Stimulated activated naive CD8-positive, alpha-beta T cell treated with anti-CD3 and anti-CD28 coated beads, Interleukin-15, Interleukin-2, amounts not matched to agents 100 ng/mL and 50 ng/mL, for 24 hours (primary cell): ENCODE measurements at regions not wholly inside any gene's neighbourhood (a gene's known extent, or its start where the extent isn't known, plus 50 kb on each side); places are given as distances from the start of the nearest gene placed in this dataset.
"Not testable (repeated sequence)": the region's sequence is repeated elsewhere in the genome, so short reads cannot be mapped to it uniquely, and the experiment has no call there.

Experiments
- H3K27ac Mint-ChIP-seq: one replicate; pipeline ENCODE4 v1.8.0; 2021; ENCODE audit warnings: mild to moderate bottlenecking, mixed read lengths
- H3K27me3 Mint-ChIP-seq: one replicate; pipeline ENCODE4 v1.8.0; 2021; ENCODE audit warnings: mixed read lengths
- H3K36me3 Mint-ChIP-seq: one replicate; pipeline ENCODE4 v1.8.0; 2021; ENCODE audit warnings: low read depth, mixed read lengths
- H3K4me1 Mint-ChIP-seq: one replicate; pipeline ENCODE4 v1.8.0; 2021; ENCODE audit warnings: low read depth, mixed read lengths
- H3K4me3 Mint-ChIP-seq: one replicate; pipeline ENCODE4 v1.8.0; 2021; ENCODE audit warnings: mild to moderate bottlenecking, mixed read lengths
- H3K9me3 Mint-ChIP-seq: one replicate; pipeline ENCODE4 v1.8.0; 2021; ENCODE audit warnings: mixed read lengths

DNA sequence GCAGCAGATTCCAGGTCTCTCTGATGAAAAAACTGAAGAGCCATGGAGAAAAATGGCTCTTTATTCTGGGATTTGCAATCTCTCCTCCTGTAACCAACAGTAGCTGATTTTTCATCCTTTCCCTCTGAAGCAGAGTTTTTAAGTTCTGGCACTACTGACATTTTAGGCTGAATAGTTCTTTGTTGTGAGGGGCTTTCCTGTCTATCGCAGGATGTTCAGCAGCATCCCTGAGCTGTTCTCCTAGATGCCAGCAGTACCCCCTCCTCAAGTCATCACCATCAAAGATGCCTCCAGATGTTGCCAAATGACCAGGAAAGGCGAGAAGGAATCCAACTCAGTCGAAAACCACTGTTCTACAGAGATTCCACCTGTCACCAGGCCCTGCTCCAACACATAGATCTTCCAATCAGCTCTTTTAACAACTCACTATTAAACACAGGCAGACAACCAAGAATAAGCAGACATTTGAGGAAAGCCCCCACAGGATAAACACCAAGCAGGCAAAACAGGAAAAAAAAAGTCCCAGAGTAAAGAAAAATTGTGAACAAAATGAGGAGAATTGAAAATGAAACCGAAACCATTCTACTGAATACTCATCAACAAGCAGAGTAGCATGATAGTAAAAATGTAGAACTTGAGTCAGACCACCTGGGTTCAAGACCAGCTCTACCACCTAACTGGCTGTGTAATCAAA lies 124.8 kb downstream of the MPP7 start:
- Mint-ChIP-seq H3K27me3 (no peaks in the 10 kb centered on the region), H3K36me3 (no peaks in the 10 kb centered on the region), H3K4me3 (peak overlapping the region; percentile 84), H3K4me1 (peaks cover 32% of the 10 kb centered on the region), H3K9me3 (no peaks in the 10 kb centered on the region), H3K27ac (peak overlapping the region; percentile 90)

DNA sequence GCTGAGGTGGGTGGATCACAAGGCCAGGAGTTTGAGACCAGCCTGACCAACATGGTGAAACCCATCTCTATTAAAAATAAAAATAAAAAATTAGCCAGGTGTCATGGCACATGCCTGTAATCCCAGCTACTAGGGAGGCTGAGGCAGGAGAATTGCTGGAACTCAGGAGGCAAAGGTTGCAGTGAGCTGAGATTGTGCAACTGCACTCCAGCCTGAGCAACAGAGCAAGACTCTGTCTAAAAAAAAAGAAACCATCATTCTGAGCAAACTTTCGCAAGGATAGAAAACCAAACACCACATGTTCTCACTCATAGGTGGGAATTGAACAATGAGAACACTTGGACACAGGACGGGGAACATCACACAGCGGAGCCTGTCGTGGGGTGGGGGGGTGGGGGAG lies 126.4 kb downstream of the MPP7 start:
- H3K4me3 Mint-ChIP-seq, H3K36me3 Mint-ChIP-seq, H3K27me3 Mint-ChIP-seq, H3K27ac Mint-ChIP-seq, H3K9me3 Mint-ChIP-seq: not testable (repeated sequence)
- peaks cover 32% of the 10 kb centered on the region for H3K4me1 Mint-ChIP-seq

DNA sequence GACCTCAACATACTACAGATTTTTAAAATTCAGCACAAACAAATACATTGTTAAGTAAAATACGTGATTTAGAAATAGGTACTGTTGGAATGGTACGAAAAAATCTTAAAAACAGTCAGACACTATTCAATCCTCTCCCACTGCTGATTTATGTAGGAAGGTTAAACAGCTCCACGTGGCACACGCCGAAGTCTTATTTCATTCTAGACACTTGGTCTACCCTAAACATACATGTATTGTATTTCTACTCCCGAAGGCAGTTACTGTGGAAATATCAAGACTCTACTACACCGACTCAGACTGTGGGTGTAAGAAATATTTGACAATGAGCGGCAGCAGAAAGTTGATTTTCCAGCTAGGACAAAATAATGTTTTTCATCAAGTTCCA lies 130.6 kb downstream of the MPP7 start:
- Mint-ChIP-seq H3K27ac (no peak overlapping the region), H3K4me3 (no peak overlapping the region), H3K36me3 (no peaks in the 10 kb centered on the region), H3K27me3 (no peaks in the 10 kb centered on the region), H3K4me1 (peaks cover 5% of the 10 kb centered on the region), H3K9me3 (no peaks in the 10 kb centered on the region)

DNA sequence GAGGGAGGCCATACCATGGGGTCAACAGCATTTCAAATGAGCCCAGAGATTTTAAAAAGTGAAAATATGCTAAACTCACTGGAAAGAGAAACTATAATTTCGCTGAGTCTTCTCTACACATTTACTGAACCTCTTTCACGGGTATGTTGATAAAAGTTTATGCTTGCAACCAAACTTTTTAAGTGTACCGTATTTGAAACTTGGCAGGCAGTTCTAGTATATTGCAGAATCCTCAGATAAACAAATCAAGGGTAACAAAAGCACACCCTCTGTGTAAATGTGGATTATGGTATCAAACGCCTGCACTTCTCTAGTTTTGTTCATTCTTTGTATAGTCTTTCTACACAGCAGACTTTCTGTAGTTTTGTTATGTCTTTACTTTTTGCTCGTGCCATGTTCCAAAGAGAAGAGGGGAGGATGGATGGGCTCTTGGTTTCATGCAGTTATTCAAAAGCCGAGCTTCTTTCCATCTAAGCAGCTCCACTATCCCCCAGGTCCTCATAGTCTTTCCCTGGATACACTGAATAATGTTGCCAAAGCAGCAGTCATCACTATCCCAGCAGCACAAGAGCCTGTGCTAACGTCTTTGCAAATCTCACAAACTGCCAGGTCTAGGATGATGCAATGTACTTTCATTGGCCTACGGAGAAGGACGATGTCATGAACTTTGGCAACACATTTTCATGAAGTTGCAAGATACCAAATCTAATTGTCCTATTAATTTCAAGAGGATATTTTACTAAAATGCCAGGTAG lies 131.2 kb downstream of the MPP7 start:
- Mint-ChIP-seq H3K27ac (no peak overlapping the region), H3K4me1 (peaks cover 5% of the 10 kb centered on the region), H3K4me3 (no peak overlapping the region), H3K9me3 (no peaks in the 10 kb centered on the region), H3K36me3 (no peaks in the 10 kb centered on the region), H3K27me3 (no peaks in the 10 kb centered on the region)

DNA sequence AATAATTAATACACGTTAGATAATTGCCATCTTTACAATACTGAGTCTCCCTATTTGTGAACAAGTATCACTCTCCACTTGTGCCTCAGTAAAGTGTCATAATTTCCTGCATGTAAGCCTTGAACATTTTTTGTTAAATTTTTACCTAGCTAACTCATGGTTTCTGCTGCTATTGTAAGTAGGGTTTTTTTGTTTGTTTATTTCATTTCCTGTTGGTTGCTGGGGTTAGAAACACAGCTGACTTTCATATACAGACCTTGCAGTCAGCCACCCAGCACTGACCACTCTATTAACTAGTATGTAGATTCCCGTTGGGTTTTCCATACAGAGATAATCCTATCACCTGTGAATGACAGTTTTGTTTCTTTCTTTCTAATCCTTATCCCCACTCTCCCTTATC lies 133.3 kb downstream of the MPP7 start:
- H3K27me3 Mint-ChIP-seq: no peaks in the 10 kb centered on the region
- no peak overlapping the region for H3K4me3 Mint-ChIP-seq
- H3K9me3 Mint-ChIP-seq: no peaks in the 10 kb centered on the region
- H3K4me1 Mint-ChIP-seq: no peaks in the 10 kb centered on the region
- no peaks in the 10 kb centered on the region for H3K36me3 Mint-ChIP-seq
- no peak overlapping the region for H3K27ac Mint-ChIP-seq

DNA sequence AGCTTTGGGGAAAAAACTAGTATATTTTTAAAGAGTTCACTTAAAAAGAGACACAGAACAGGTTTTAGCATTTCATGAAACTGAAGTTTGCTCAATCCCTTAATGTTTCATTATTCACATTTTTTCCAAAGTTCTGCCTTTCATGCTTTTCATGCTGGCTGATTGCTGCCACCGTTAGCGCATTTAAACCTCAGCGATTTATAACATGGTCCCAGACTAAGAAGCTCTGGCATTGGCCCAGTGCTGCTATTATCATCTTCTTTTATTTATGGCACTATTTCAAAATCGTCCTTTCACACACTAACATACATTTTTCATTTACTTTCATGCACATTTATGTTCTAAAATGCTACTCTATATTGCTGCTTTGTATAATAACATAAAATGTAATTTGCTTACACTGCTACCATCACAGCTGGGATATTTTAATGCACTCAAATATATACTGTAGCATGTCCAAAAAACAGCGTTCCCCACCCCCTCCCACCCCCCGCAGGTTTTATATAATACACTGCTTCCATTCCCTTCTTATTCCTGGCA lies 141.9 kb downstream of the MPP7 start:
- Mint-ChIP-seq H3K36me3 (peaks cover 14% of the 10 kb centered on the region), H3K27me3 (no peaks in the 10 kb centered on the region), H3K27ac (no peak overlapping the region), H3K9me3 (peaks cover 9% of the 10 kb centered on the region), H3K4me3 (no peak overlapping the region), H3K4me1 (peaks cover 9% of the 10 kb centered on the region)

DNA sequence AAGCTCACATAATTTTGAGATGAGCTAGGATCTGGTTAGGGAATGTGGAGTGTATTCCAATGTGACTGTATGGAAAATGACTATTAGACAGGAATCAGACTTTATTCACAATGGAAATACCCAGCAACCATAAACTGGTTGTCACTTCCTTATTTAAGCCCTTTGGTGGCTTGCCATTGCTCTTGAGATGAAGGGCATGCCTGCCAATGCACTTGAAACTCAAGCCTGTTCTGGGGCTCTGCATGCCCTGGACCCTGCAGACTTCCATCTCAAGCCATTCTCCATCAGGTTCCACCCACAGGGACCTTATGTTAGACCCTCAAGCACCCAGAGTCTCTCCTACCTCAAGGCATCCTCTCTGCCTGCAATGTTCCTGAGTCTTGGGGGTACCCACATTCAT lies 145.5 kb downstream of the MPP7 start:
- H3K4me3 Mint-ChIP-seq: no peak overlapping the region
- peaks cover 5% of the 10 kb centered on the region for H3K36me3 Mint-ChIP-seq
- H3K9me3 Mint-ChIP-seq: peaks cover 3% of the 10 kb centered on the region
- no peaks in the 10 kb centered on the region for H3K27me3 Mint-ChIP-seq
- no peak overlapping the region for H3K27ac Mint-ChIP-seq
- peaks cover 4% of the 10 kb centered on the region for H3K4me1 Mint-ChIP-seq

DNA sequence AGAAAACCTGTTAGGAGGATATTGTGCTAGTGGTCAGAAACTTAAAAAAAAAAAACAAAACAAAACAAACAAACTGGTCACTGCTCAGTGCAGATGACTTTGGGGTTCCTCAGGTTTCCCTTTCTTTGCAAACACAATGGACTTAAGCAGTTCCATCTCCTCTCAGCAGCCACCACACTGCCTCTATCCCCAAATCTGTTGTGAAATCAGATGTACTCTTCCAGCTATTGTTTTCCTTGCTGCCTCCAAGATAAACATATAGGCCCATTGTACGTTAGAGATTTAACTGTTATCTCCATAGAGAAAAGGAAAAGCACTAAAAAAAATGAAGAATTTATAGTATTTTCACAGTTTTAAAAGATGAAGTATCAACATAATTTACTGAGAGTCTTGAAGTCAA lies 147.1 kb downstream of the MPP7 start:
- H3K4me3 Mint-ChIP-seq: no peak overlapping the region
- H3K9me3 Mint-ChIP-seq: peaks cover 3% of the 10 kb centered on the region
- no peaks in the 10 kb centered on the region for H3K27me3 Mint-ChIP-seq
- peaks cover 4% of the 10 kb centered on the region for H3K4me1 Mint-ChIP-seq
- peaks cover 3% of the 10 kb centered on the region for H3K36me3 Mint-ChIP-seq
- H3K27ac Mint-ChIP-seq: no peak overlapping the region

DNA sequence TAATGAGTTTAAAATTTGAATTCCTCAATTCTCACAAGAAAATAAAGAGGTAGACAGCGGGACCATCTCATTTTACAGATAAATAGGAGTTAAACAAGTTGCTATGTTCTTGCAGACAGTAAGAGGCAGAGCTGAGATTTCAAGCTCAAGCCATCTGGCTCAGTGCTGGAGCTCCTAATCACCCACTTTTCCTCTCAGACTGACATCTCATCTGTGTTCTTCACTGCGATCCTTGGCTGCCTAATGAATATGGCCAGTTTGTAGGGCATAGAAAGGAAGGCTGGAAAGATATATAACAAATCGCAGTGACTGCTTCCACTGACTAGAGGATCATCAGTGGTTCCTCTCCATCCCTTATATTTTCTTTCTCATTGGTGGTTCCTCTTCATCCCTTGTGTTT lies 151.2 kb downstream of the MPP7 start:
- Mint-ChIP-seq H3K27ac (no peak overlapping the region), H3K9me3 (no peaks in the 10 kb centered on the region), H3K4me3 (no peak overlapping the region), H3K36me3 (peaks cover 19% of the 10 kb centered on the region), H3K4me1 (no peaks in the 10 kb centered on the region), H3K27me3 (no peaks in the 10 kb centered on the region)

DNA sequence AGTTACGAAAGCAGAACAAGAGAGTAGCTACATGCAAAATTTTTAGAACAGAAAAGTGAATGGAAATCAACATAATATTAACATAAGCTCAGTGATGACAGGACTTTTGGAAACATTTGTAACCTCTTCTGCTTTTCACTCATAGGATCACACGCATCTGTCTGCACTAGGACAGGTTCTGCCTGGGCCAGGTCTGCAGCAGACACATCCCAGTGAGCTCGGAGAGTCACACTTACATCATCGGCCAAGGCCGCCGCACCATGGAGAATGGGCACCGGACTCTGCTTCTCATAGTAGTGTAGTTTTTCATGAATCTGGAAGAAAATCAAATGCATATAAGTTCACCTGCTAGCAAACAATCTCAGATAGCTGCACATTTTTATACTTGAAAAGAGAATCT lies 150.9 kb upstream of the ODAD2 start:
- no peaks in the 10 kb centered on the region for H3K27me3 Mint-ChIP-seq
- peaks cover 23% of the 10 kb centered on the region for H3K36me3 Mint-ChIP-seq
- H3K9me3 Mint-ChIP-seq: no peaks in the 10 kb centered on the region
- H3K4me1 Mint-ChIP-seq: no peaks in the 10 kb centered on the region
- H3K27ac Mint-ChIP-seq: no peak overlapping the region
- H3K4me3 Mint-ChIP-seq: no peak overlapping the region

DNA sequence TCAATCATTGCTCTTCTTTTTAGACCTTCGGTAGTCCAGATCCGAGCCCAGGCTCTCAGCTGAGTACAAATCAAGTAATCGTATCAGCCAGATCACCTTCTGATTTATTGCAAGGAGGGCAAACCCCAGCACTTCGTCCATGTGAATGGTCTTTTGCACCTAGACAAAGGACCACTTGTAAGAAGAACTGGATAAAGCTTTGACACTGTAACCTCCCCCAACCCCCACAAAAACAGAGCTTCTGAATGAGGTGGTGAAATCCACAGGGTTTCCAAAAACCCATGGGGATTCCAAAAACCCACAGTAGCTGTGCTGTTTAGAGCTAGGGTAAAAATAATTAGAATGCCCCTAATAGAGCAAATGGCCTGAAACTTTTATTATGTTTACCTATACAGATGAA lies 148.8 kb upstream of the ODAD2 start:
- Mint-ChIP-seq H3K27ac (no peak overlapping the region), H3K4me3 (no peak overlapping the region), H3K36me3 (peaks cover 27% of the 10 kb centered on the region), H3K9me3 (no peaks in the 10 kb centered on the region), H3K4me1 (no peaks in the 10 kb centered on the region), H3K27me3 (no peaks in the 10 kb centered on the region)

DNA sequence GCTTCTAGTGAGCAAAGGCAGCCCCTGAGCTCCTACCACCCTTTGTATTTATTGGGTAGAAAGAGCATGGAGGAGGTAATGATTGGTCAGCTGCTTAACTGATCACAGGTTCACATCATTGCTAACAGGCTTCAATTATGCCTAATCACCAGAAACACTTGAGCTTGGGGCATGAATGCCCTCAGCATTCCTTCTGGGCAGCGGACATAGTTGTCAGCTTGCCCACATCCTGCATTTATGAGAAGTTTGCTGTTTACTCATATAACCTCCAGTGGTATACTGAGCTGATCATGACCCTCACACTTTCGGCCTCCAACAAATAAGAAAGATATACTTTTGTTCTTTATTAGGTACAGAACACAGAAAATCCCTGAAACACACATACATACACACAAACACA lies 140.3 kb upstream of the ODAD2 start:
- H3K36me3 Mint-ChIP-seq: peaks cover 41% of the 10 kb centered on the region

DNA sequence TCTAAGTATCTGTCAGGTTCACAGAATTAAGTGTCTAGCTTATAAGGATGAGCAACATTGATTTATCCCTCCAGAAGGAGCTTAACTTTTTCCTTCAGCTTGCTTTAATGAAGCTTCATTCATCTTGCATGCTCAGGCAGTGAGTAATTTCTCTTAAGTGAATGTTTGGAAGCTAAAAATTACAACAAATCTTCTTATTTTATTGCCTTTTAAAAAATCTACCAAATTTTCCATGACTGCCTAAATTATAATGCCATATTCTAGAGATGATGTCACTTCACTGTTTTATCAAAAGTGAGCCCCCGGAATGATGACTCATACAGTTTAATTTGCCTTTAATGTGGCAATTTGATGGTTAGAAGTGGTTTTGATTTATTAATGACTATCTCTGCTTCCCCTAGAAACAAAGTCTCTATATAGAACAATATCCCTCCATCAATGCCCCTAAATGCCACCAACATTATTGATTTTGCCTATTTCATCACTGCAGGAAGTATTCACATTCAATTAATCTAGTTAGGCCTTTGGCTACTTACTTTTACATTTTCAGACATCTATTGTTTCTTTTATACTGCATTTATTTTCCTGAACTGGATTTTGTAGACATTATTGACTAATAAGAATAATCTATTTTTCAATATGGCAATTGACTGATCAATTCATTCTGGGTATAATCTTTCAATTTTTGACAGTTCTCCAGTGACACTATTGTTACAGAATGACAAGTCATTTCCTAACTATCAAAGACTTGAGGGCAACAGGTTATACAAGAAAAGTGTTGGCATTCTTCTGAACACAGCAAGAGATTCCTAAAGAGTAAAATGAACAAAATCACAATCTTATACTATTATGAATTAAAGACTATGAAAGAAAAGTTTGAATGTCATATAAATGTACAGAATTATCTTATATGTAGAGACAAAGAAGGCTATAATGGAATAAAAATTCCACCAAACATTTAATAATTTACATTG lies 139.3 kb upstream of the ODAD2 start:
- Mint-ChIP-seq H3K27ac (no peak overlapping the region), H3K36me3 (peaks cover 45% of the 10 kb centered on the region), H3K9me3 (peaks cover 37% of the 10 kb centered on the region), H3K4me1 (peaks cover 4% of the 10 kb centered on the region), H3K27me3 (no peaks in the 10 kb centered on the region), H3K4me3 (no peak overlapping the region)

More for the DNA sequence above, 140.3 kb upstream of the ODAD2 start:
- Mint-ChIP-seq H3K4me3 (no peak overlapping the region), H3K4me1 (peaks cover 4% of the 10 kb centered on the region), H3K27ac (no peak overlapping the region), H3K27me3 (no peaks in the 10 kb centered on the region), H3K9me3 (peaks cover 36% of the 10 kb centered on the region)

DNA sequence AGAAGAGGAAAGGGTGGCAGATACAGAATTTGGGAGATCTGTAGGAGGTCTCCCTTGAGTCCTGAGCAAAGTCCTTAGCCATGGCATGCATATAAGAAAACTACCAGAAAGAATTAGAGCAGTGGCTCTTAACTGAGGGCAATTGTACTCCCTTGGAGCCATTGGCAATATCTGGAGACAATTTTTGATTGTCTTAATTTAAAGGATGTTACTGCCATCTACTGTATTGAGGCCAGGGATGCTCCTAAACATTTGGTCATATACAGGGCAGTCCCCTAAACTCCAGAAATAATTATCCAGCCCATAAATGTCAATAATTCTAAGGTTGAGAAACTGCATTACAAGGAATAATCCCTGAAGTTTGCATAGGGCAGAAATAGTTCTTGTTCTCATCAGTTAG lies 136.4 kb upstream of the ODAD2 start:
- H3K27me3 Mint-ChIP-seq: no peaks in the 10 kb centered on the region
- peaks cover 4% of the 10 kb centered on the region for H3K4me1 Mint-ChIP-seq
- H3K4me3 Mint-ChIP-seq: no peak overlapping the region
- H3K9me3 Mint-ChIP-seq: peaks cover 37% of the 10 kb centered on the region
- H3K36me3 Mint-ChIP-seq: peaks cover 54% of the 10 kb centered on the region
- H3K27ac Mint-ChIP-seq: no peak overlapping the region

DNA sequence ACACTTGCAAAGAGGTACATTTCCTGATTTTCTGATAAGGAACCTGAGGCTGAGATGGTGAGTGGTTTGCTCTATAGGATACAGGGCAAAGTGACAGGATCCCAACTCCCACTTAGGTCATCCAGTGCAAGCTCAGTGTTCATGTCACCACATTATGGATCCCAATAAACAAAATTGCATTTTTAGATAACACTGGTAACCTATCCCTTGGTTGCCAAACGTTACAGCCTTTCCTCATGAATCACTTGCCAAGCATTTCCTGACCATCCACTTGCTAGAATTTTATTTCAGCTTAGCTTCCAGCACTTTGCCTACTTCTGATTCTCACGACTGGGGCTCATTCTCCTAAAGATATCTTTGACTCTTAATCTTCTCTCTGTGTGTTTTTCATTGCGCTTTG lies 131.4 kb upstream of the ODAD2 start:
- Mint-ChIP-seq H3K9me3 (peaks cover 13% of the 10 kb centered on the region), H3K27ac (no peak overlapping the region), H3K4me3 (no peak overlapping the region), H3K4me1 (no peaks in the 10 kb centered on the region), H3K36me3 (peaks cover 41% of the 10 kb centered on the region), H3K27me3 (no peaks in the 10 kb centered on the region)
